HFF-Myc (cell line): ENCODE measurements at regions not wholly inside any gene's neighbourhood (a gene's known extent, or its start where the extent isn't known, plus 50 kb on each side); places are given as distances from the start of the nearest gene placed in this dataset.

Experiments used
- DNase-seq: peaks from one replicate; pipeline ENCODE4 v3.0.0-alpha.2; 2011; ENCODE audit warnings: low read depth; ENCODE audit errors: extremely low read depth
- H3K4me3 ChIP-seq: replicated peaks from 2 replicates; pipeline ENCODE4 v1.5.1; 2011; ENCODE audit warnings: low read depth, mild to moderate bottlenecking, control low read depth, low read length
- CTCF ChIP-seq: IDR thresholded peaks from 2 replicates; pipeline ENCODE4 v1.5.1; 2012; ENCODE audit warnings: mild to moderate bottlenecking, low read depth, low read length, control low read depth; ENCODE audit errors: missing control alignments

- H3K4me3 ChIP-seq = no peak overlapping the region
- DNase-seq = no peak
- no peak for TF ChIP-seq CTCF
Measured at GRCh38 chr11:56911312-56911711, 77.4 kb upstream of the OR5AK2 start.

GRCh38 chr11:56910785-56911184 lies 77.9 kb upstream of the OR5AK2 start:
- H3K4me3 ChIP-seq = no peak overlapping the region
- TF ChIP-seq CTCF = no peak

GRCh38 chr11:56910046-56910773 lies 78.5 kb upstream of the OR5AK2 start:
- no peak for DNase-seq
- no peak for TF ChIP-seq CTCF
- H3K4me3 ChIP-seq = no peak overlapping the region

More at GRCh38 chr11:56910785-56911184, 77.9 kb upstream of the OR5AK2 start:
- DNase-seq = no peak

GRCh38 chr11:56909563-56909962 lies 79.2 kb upstream of the OR5AK2 start:
- no peak for TF ChIP-seq CTCF
- H3K4me3 ChIP-seq = no peak overlapping the region
- DNase-seq = no peak

- no peak for TF ChIP-seq CTCF
- no peak overlapping the region for H3K4me3 ChIP-seq
Measured at GRCh38 chr11:56909080-56909479, 79.6 kb upstream of the OR5AK2 start.

GRCh38 chr11:56906683-56907148 lies 82.0 kb upstream of the OR5AK2 start:
- no peak for DNase-seq
- H3K4me3 ChIP-seq = no peak overlapping the region
- no peak for TF ChIP-seq CTCF

More at GRCh38 chr11:56909080-56909479, 79.6 kb upstream of the OR5AK2 start:
- DNase-seq = no peak
